T-helper 9 cell (primary cell): ENCODE measurements at regions not wholly inside any gene's neighbourhood (a gene's known extent, or its start where the extent isn't known, plus 50 kb on each side); places are given as distances from the start of the nearest gene placed in this dataset.

Source experiments
- DNase-seq: peaks from one replicate; pipeline ENCODE4 v3.0.0-alpha.2; 2020

GRCh38 chr5:10842823-10843222, 81.8 kb upstream of the DAP start:
- no peak for DNase-seq

GRCh38 chr5:10839916-10840599, 79.0 kb upstream of the DAP start:
- DNase-seq = no peak

- DNase-seq = no peak
Observed at GRCh38 chr5:10839118-10839517, 78.1 kb upstream of the DAP start.

- no peak for DNase-seq
Observed at GRCh38 chr5:10838038-10838437, 77.0 kb upstream of the DAP start.

GRCh38 chr5:10836986-10837385, 76.0 kb upstream of the DAP start:
- DNase-seq = no peak

GRCh38 chr5:10834695-10835094, 73.7 kb upstream of the DAP start:
- no peak for DNase-seq

GRCh38 chr5:10832987-10833386, 72.0 kb upstream of the DAP start:
- DNase-seq = no peak

- DNase-seq = no peak
Observed at GRCh38 chr5:10832421-10832820, 71.4 kb upstream of the DAP start.

GRCh38 chr5:10831419-10831818, 70.4 kb upstream of the DAP start:
- DNase-seq = no peak

GRCh38 chr5:10828241-10828640, 67.2 kb upstream of the DAP start:
- no peak for DNase-seq

GRCh38 chr5:10827571-10827970, 66.5 kb upstream of the DAP start:
- no peak for DNase-seq

GRCh38 chr5:10826971-10827370, 65.9 kb upstream of the DAP start:
- no peak for DNase-seq

- DNase-seq = no peak
Observed at GRCh38 chr5:10825897-10826644, 65.0 kb upstream of the DAP start.

GRCh38 chr5:10812218-10812617, 51.2 kb upstream of the DAP start:
- no peak for DNase-seq
